Glomerular visceral epithelial cell (primary cell): ENCODE measurements at regions not wholly inside any gene's neighbourhood (a gene's known extent, or its start where the extent isn't known, plus 50 kb on each side); places are given as distances from the start of the nearest gene placed in this dataset.

Experiments
- DNase-seq: peaks from one replicate; pipeline ENCODE4 v3.0.0-alpha.2; 2016; ENCODE audit errors: extremely low spot score

GRCh38 chr9:129240581-129241211 lies 62.6 kb upstream of the IER5L start:
- DNase-seq = no peak

GRCh38 chr9:129239946-129240490 lies 62.0 kb upstream of the IER5L start:
- no peak for DNase-seq

- DNase-seq = no peak
Observed at GRCh38 chr9:129237803-129238202, 59.7 kb upstream of the IER5L start.

GRCh38 chr9:129237164-129237611 lies 59.1 kb upstream of the IER5L start:
- peak; percentile 40 for DNase-seq

GRCh38 chr9:129236441-129237145 lies 58.5 kb upstream of the IER5L start:
- DNase-seq = no peak

- DNase-seq = no peak
Observed at GRCh38 chr9:129235931-129236331, 57.9 kb upstream of the IER5L start.

GRCh38 chr9:129235041-129235930 lies 57.2 kb upstream of the IER5L start:
- no peak for DNase-seq

- DNase-seq = no peak
Observed at GRCh38 chr9:129234491-129234890, 56.4 kb upstream of the IER5L start.

- DNase-seq = no peak
Observed at GRCh38 chr9:129232839-129233591, 55.0 kb upstream of the IER5L start.

- no peak for DNase-seq
Observed at GRCh38 chr9:129231759-129232158, 53.7 kb upstream of the IER5L start.

- no peak for DNase-seq
Observed at GRCh38 chr9:129231022-129231739, 53.1 kb upstream of the IER5L start.

- DNase-seq = no peak
Observed at GRCh38 chr9:129230302-129230701, 52.2 kb upstream of the IER5L start.
